Left cardiac atrium (tissue), 4 donors: ENCODE measurements at regions not wholly inside any gene's neighbourhood (a gene's known extent, or its start where the extent isn't known, plus 50 kb on each side); places are given as distances from the start of the nearest gene placed in this dataset.
A peak's percentile ranks its signal among the peaks of the same experiment; 100 is the strongest.

Experiments used
- ATAC-seq, 2 donors: fragments of 200-7000 bp; cut with Tn5 transposase; one replicate each; pipeline ENCODE4 v1.9.1; 2020; ENCODE audit warnings: mild to moderate bottlenecking in 2 of 2, moderate library complexity in 2 of 2
- DNase-seq: peaks from one replicate; pipeline ENCODE4 v3.0.0-alpha.2; 2020
- intact Hi-C, 2 donors: fragments of 100-400 bp; cut with DNase I; formaldehyde crosslinking; loops; one replicate each; pipeline versions ENCODE4 v1.14.1 to v1.15.1; 2022 to 2023
- donor health status: DM: no; HTN: yes; CAD: no.
- donor health status: DM: no; HTN: yes; CAD: no; lungs with severe emphysema.
- donor health status: DM: yes; HTN: yes; CAD: no.
- donor health status: Dilated cardiomyopathy.

- intact Hi-C loops, result no loop called here
- no peak for DNase-seq
- no peak for ATAC-seq
Measured at GRCh38 chr5:148708854-148709253, 54.5 kb upstream of the HTR4 start.

- intact Hi-C loops, result no loop called here
- ATAC-seq (peak in 1 of 2 donors; percentile 72), DNase-seq (no peak)
Measured at GRCh38 chr5:148711961-148712360, 57.6 kb upstream of the HTR4 start.

GRCh38 chr5:148713735-148714508 lies 59.6 kb upstream of the HTR4 start:
- ATAC-seq (no peak), DNase-seq (no peak)
- intact Hi-C loops, result no loop called here

GRCh38 chr5:148716716-148717115 lies 62.4 kb upstream of the HTR4 start:
- ATAC-seq (no peak), DNase-seq (no peak)
- intact Hi-C loops, result no loop called here

- no peak for DNase-seq
- ATAC-seq, result no peak
- intact Hi-C loops, result no loop called here
Measured at GRCh38 chr5:148717668-148718067, 63.3 kb upstream of the HTR4 start.

- DNase-seq, result no peak
- intact Hi-C loops, result loop anchor here in 1 of 2 donors (1.0 to 10.0 kb wide), 2 partner anchors 37 to 65 kb away; partner anchors contain the start of gene HTR4
- no peak for ATAC-seq
Measured at GRCh38 chr5:148719605-148720004, 65.3 kb upstream of the HTR4 start.

GRCh38 chr5:148720257-148720656 lies 65.9 kb upstream of the HTR4 start:
- ATAC-seq (no peak), DNase-seq (no peak)
- intact Hi-C loops, result loop anchor here in 1 of 2 donors (10.0 kb wide), 1 partner anchor 65 kb away; the partner anchor contains the start of gene HTR4

GRCh38 chr5:148723143-148723542 lies 68.8 kb upstream of the HTR4 start:
- no peak for DNase-seq
- intact Hi-C loops, result loop anchor here in 1 of 2 donors (10.0 kb wide), 1 partner anchor 68 kb away; the partner anchor contains the start of gene HTR4
- no peak for ATAC-seq

- intact Hi-C loops, result loop anchor here (1.0 to 10.0 kb wide), 3 partner anchors 71 to 283 kb away; partner anchors contain the start of gene HTR4 (in 1 of the 2)
- DNase-seq (no peak), ATAC-seq (no peak)
Measured at GRCh38 chr5:148725675-148726074, 71.3 kb upstream of the HTR4 start.

- ATAC-seq (peak in 1 of 2 donors; percentile 19), DNase-seq (no peak)
- intact Hi-C loops, result loop anchor here (5.0 to 10.0 kb wide), 2 partner anchors 74 to 287 kb away; partner anchors contain the start of gene HTR4 (in 1 of the 2)
Measured at GRCh38 chr5:148729182-148729581, 74.9 kb upstream of the HTR4 start.

- intact Hi-C loops, result loop anchor here (2.0 to 10.0 kb wide), 8 partner anchors 265 to 778 kb away; no protein-coding TSS in a partner anchor
- peak; percentile 6 to 79 for ATAC-seq
- no peak for DNase-seq
Measured at GRCh38 chr5:148730270-148730669, 75.9 kb upstream of the HTR4 start.

GRCh38 chr5:148730942-148731898 lies 76.9 kb upstream of the HTR4 start:
- DNase-seq (peak; percentile 80), ATAC-seq (peak; percentile 89 to 91)
- intact Hi-C loops, result loop anchor here (2.0 to 10.0 kb wide), 8 partner anchors 264 to 779 kb away; no protein-coding TSS in a partner anchor

GRCh38 chr5:148732692-148733091 lies 78.4 kb upstream of the HTR4 start:
- intact Hi-C loops, result loop anchor here (5.0 to 10.0 kb wide), 6 partner anchors 262 to 780 kb away; no protein-coding TSS in a partner anchor
- DNase-seq, result no peak
- ATAC-seq, result no peak

GRCh38 chr5:148733601-148734438 lies 79.5 kb upstream of the HTR4 start:
- DNase-seq, result peak; percentile 87
- intact Hi-C loops, result loop anchor here (2.0 to 10.0 kb wide), 7 partner anchors 261 to 782 kb away; no protein-coding TSS in a partner anchor
- ATAC-seq, result peak; percentile 30 to 36

GRCh38 chr5:148734518-148734917 lies 80.2 kb upstream of the HTR4 start:
- DNase-seq, result no peak
- intact Hi-C loops, result loop anchor here (2.0 to 10.0 kb wide), 7 partner anchors 260 to 782 kb away; no protein-coding TSS in a partner anchor
- ATAC-seq, result no peak

GRCh38 chr5:148735301-148735835 lies 81.0 kb upstream of the HTR4 start:
- intact Hi-C loops, result loop anchor here (2.0 to 10.0 kb wide), 4 partner anchors 259 to 377 kb away; no protein-coding TSS in a partner anchor
- DNase-seq, result no peak
- no peak for ATAC-seq

GRCh38 chr5:148739023-148739422 lies 84.7 kb upstream of the HTR4 start:
- ATAC-seq, result no peak
- intact Hi-C loops, result loop anchor here (5.0 to 10.0 kb wide), 3 partner anchors 256 to 373 kb away; no protein-coding TSS in a partner anchor
- no peak for DNase-seq

GRCh38 chr5:148739524-148739923 lies 85.2 kb upstream of the HTR4 start:
- intact Hi-C loops, result loop anchor here (5.0 to 10.0 kb wide), 3 partner anchors 255 to 373 kb away; no protein-coding TSS in a partner anchor
- no peak for DNase-seq

More at GRCh38 chr5:148739524-148739923, 85.2 kb upstream of the HTR4 start:
- ATAC-seq, result peak in 1 of 2 donors; percentile 64
